ENCODE measurements at regions not wholly inside any gene's neighbourhood (a gene's known extent, or its start where the extent isn't known, plus 50 kb on each side); places are given as distances from the start of the nearest gene placed in this dataset.

- Histone ChIP-seq H3K4me2 (no peak overlapping the region), H4K20me1 (ENCODE audit: insufficient read depth, poor library complexity, severe bottlenecking) (no peaks in the 10 kb centered on the region), H3K36me3 (replicated peaks; ENCODE audit: insufficient read depth, low read depth) (no peaks in the 10 kb centered on the region), H3K79me2 (no peaks in the 10 kb centered on the region), H3K27me3 (no peaks in the 10 kb centered on the region), H3K27ac (no peak overlapping the region), H3K4me3 (no peak overlapping the region), H2AFZ (no peak overlapping the region), H3K9me2 (replicated peaks; ENCODE audit: insufficient read depth) (no peaks in the 10 kb centered on the region), H3K9me3 (ENCODE audit: low read depth) (no peaks in the 10 kb centered on the region), H3K4me1 (ENCODE audit: insufficient read depth) (peaks cover 8% of the 10 kb centered on the region)
- DNase-seq (ENCODE audit: low spot score), result no peak
- TF ChIP-seq EZH2phosphoT487 (IDR thresholded peaks at IDR 0.05; ENCODE audit: low read depth, severe bottlenecking, unreplicated experiment) (no peak), EZH2 (IDR thresholded peaks at IDR 0.05; ENCODE audit: borderline replicate concordance) (no peak), CTCF (IDR thresholded peaks at IDR 0.05; ENCODE audit: poor library complexity) (no peak)
- WGBS (ENCODE audit: low lambda C conversion rate, missing lambda C conversion rate), result 52% methylated on average over 3 of the region's 3 CpGs
Observed at GRCh38 chr18:68461481-68462018, 253.4 kb downstream of the TMX3 start.

- no peaks in the 10 kb centered on the region for H3K79me2 ChIP-seq
- H3K4me1 ChIP-seq (ENCODE audit: insufficient read depth), result peaks cover 9% of the 10 kb centered on the region
- H2AFZ ChIP-seq, result no peak overlapping the region
- H3K27ac ChIP-seq, result no peak overlapping the region
- no peaks in the 10 kb centered on the region for H4K20me1 ChIP-seq (ENCODE audit: insufficient read depth, poor library complexity, severe bottlenecking)
- no peaks in the 10 kb centered on the region for H3K27me3 ChIP-seq
- DNase-seq (ENCODE audit: low spot score), result no peak
- no peak overlapping the region for H3K4me3 ChIP-seq
- 95% methylated on average over 12 of the region's 12 CpGs for WGBS (ENCODE audit: low lambda C conversion rate, missing lambda C conversion rate)
- no peaks in the 10 kb centered on the region for H3K36me3 ChIP-seq (replicated peaks; ENCODE audit: insufficient read depth, low read depth)
- no peaks in the 10 kb centered on the region for H3K9me3 ChIP-seq (ENCODE audit: low read depth)
- H3K9me2 ChIP-seq (replicated peaks; ENCODE audit: insufficient read depth), result no peaks in the 10 kb centered on the region
- no peak overlapping the region for H3K4me2 ChIP-seq
- TF ChIP-seq CTCF (IDR thresholded peaks at IDR 0.05; ENCODE audit: poor library complexity) (no peak), EZH2phosphoT487 (IDR thresholded peaks at IDR 0.05; ENCODE audit: low read depth, severe bottlenecking, unreplicated experiment) (no peak), EZH2 (IDR thresholded peaks at IDR 0.05; ENCODE audit: borderline replicate concordance) (no peak)
Observed at GRCh38 chr18:68459968-68460367, 254.9 kb downstream of the TMX3 start.

GRCh38 chr18:68456985-68457384 is 257.9 kb downstream of the TMX3 start:
- WGBS (ENCODE audit: low lambda C conversion rate, missing lambda C conversion rate), result 54% methylated on average over 4 of the region's 4 CpGs
- H3K79me2 ChIP-seq, result no peaks in the 10 kb centered on the region
- peak overlapping the region; percentile 37 for H2AFZ ChIP-seq
- H3K4me3 ChIP-seq, result no peak overlapping the region
- H3K9me3 ChIP-seq (ENCODE audit: low read depth), result no peaks in the 10 kb centered on the region
- H3K9me2 ChIP-seq (replicated peaks; ENCODE audit: insufficient read depth), result no peaks in the 10 kb centered on the region
- peaks cover 9% of the 10 kb centered on the region for H3K4me1 ChIP-seq (ENCODE audit: insufficient read depth)
- DNase-seq (ENCODE audit: low spot score), result no peak
- no peak for TF ChIP-seq CTCF (IDR thresholded peaks at IDR 0.05; ENCODE audit: poor library complexity)
- no peak for TF ChIP-seq EZH2 (IDR thresholded peaks at IDR 0.05; ENCODE audit: borderline replicate concordance)
- TF ChIP-seq EZH2phosphoT487 (IDR thresholded peaks at IDR 0.05; ENCODE audit: low read depth, severe bottlenecking, unreplicated experiment), result no peak
- H3K4me2 ChIP-seq, result no peak overlapping the region
- no peaks in the 10 kb centered on the region for H3K36me3 ChIP-seq (replicated peaks; ENCODE audit: insufficient read depth, low read depth)
- peak overlapping the region; percentile 35 for H3K27ac ChIP-seq
- no peaks in the 10 kb centered on the region for H4K20me1 ChIP-seq (ENCODE audit: insufficient read depth, poor library complexity, severe bottlenecking)
- H3K27me3 ChIP-seq, result no peaks in the 10 kb centered on the region

- TF ChIP-seq EZH2phosphoT487 (IDR thresholded peaks at IDR 0.05; ENCODE audit: low read depth, severe bottlenecking, unreplicated experiment) (no peak), CTCF (IDR thresholded peaks at IDR 0.05; ENCODE audit: poor library complexity) (no peak), EZH2 (IDR thresholded peaks at IDR 0.05; ENCODE audit: borderline replicate concordance) (no peak)
- Histone ChIP-seq H3K4me2 (no peak overlapping the region), H3K27me3 (no peaks in the 10 kb centered on the region), H4K20me1 (ENCODE audit: insufficient read depth, poor library complexity, severe bottlenecking) (no peaks in the 10 kb centered on the region), H3K79me2 (no peaks in the 10 kb centered on the region), H3K36me3 (replicated peaks; ENCODE audit: insufficient read depth, low read depth) (no peaks in the 10 kb centered on the region), H3K27ac (no peak overlapping the region), H3K9me2 (replicated peaks; ENCODE audit: insufficient read depth) (no peaks in the 10 kb centered on the region), H3K9me3 (ENCODE audit: low read depth) (no peaks in the 10 kb centered on the region), H3K4me3 (no peak overlapping the region), H2AFZ (no peak overlapping the region), H3K4me1 (ENCODE audit: insufficient read depth) (peaks cover 9% of the 10 kb centered on the region)
- no peak for DNase-seq (ENCODE audit: low spot score)
Observed at GRCh38 chr18:68455229-68455603, 259.7 kb downstream of the TMX3 start.

Measured in hepatocyte (in vitro differentiated cells).